HG03175 (cell line): ENCODE measurements at regions not wholly inside any gene's neighbourhood (a gene's known extent, or its start where the extent isn't known, plus 50 kb on each side); places are given as distances from the start of the nearest gene placed in this dataset.

ENCODE experiments used
- ATAC-seq: cut with Tn5 transposase; IDR thresholded peaks from one replicate; pipeline ENCODE4 v1.9.1; 2021; ENCODE audit warnings: mild to moderate bottlenecking, moderate library complexity; ENCODE audit not compliant: unreplicated experiment

- ATAC-seq: no peak
Measured at GRCh38 chr10:44042075-44042770, 342.7 kb downstream of the CXCL12 start.

- no peak for ATAC-seq
Measured at GRCh38 chr10:44039599-44039998, 345.3 kb downstream of the CXCL12 start.

- no peak for ATAC-seq
Measured at GRCh38 chr10:44036425-44036824, 348.5 kb downstream of the CXCL12 start.

GRCh38 chr10:44035474-44036197 lies 349.3 kb downstream of the CXCL12 start:
- no peak for ATAC-seq

GRCh38 chr10:44034946-44035345 lies 350.0 kb downstream of the CXCL12 start:
- ATAC-seq: no peak

GRCh38 chr10:44033008-44033407 lies 351.9 kb downstream of the CXCL12 start:
- no peak for ATAC-seq

GRCh38 chr10:44032216-44032615 lies 352.7 kb downstream of the CXCL12 start:
- ATAC-seq: no peak

- ATAC-seq: no peak
Measured at GRCh38 chr10:44030738-44031137, 354.2 kb downstream of the CXCL12 start.

- ATAC-seq: peak; percentile 90
Measured at GRCh38 chr10:44030132-44030531, 354.8 kb downstream of the CXCL12 start.

GRCh38 chr10:44028384-44029137 lies 356.3 kb downstream of the CXCL12 start:
- no peak for ATAC-seq

GRCh38 chr10:44024356-44025116 lies 360.4 kb downstream of the CXCL12 start:
- ATAC-seq: no peak

- ATAC-seq: no peak
Measured at GRCh38 chr10:44023517-44023916, 361.4 kb downstream of the CXCL12 start.

GRCh38 chr10:44022203-44022602 lies 362.7 kb downstream of the CXCL12 start:
- ATAC-seq: no peak

GRCh38 chr10:44020322-44021111 lies 364.4 kb downstream of the CXCL12 start:
- ATAC-seq: no peak

- no peak for ATAC-seq
Measured at GRCh38 chr10:44017483-44018145, 367.3 kb downstream of the CXCL12 start.

GRCh38 chr10:44016589-44017482 lies 368.1 kb downstream of the CXCL12 start:
- ATAC-seq: peak; percentile 42

GRCh38 chr10:44015702-44016500 lies 367.2 kb upstream of the ZNF32 start:
- no peak for ATAC-seq
